Amygdala (tissue), 56 donors: ENCODE measurements at regions not wholly inside any gene's neighbourhood (a gene's known extent, or its start where the extent isn't known, plus 50 kb on each side); places are given as distances from the start of the nearest gene placed in this dataset.
"Not testable (repeated sequence)": the region's sequence is repeated elsewhere in the genome, so short reads cannot be mapped to it uniquely, and the experiment has no call there.

Source experiments
- DNase-seq, 56 donors: peaks; one replicate each; lab custom pipeline; 2025; lab: John Stamatoyannopoulos, UW

GRCh38 chr21:30104241-30104640 is 62.4 kb downstream of the CLDN17 start:
- no peak for DNase-seq

- DNase-seq, result peak in 1 of 56 donors; percentile 4
Observed at GRCh38 chr21:30102871-30103270, 63.7 kb downstream of the CLDN17 start.

- DNase-seq, result no peak
Observed at GRCh38 chr21:30101967-30102366, 64.6 kb downstream of the CLDN17 start.

- DNase-seq, result no peak
Observed at GRCh38 chr21:30097791-30098190, 68.8 kb downstream of the CLDN17 start.

- DNase-seq, result no peak
Observed at GRCh38 chr21:30083225-30083945, 83.2 kb downstream of the CLDN17 start.

GRCh38 chr21:30081506-30081905 is 85.1 kb downstream of the CLDN17 start:
- no peak for DNase-seq

- DNase-seq, result peak in 3 of 56 donors; percentile 0 to 2 (median 1)
Observed at GRCh38 chr21:30072496-30072895, 94.1 kb downstream of the CLDN17 start.

- no peak for DNase-seq
Observed at GRCh38 chr21:30058928-30059327, 107.7 kb downstream of the CLDN17 start.

GRCh38 chr21:30057108-30057507 is 109.5 kb downstream of the CLDN17 start:
- DNase-seq, result no peak

- DNase-seq, result no peak
Observed at GRCh38 chr21:30048570-30048969, 108.8 kb upstream of the GRIK1 start.

GRCh38 chr21:30044447-30045064 is 104.8 kb upstream of the GRIK1 start:
- peak in 1 of 56 donors; percentile 44 for DNase-seq

- no peak for DNase-seq
Observed at GRCh38 chr21:30042443-30042842, 102.6 kb upstream of the GRIK1 start.

- DNase-seq, result no peak
Observed at GRCh38 chr21:30033441-30033840, 93.6 kb upstream of the GRIK1 start.

- DNase-seq, result no peak
Observed at GRCh38 chr21:30030416-30030815, 90.6 kb upstream of the GRIK1 start.

- DNase-seq, result no peak
Observed at GRCh38 chr21:30028537-30028936, 88.7 kb upstream of the GRIK1 start.

- DNase-seq, result no peak
Observed at GRCh38 chr21:30027986-30028385, 88.2 kb upstream of the GRIK1 start.

GRCh38 chr21:30023056-30023455 is 83.3 kb upstream of the GRIK1 start:
- DNase-seq, result not testable (repeated sequence)

GRCh38 chr21:30014886-30015285 is 75.1 kb upstream of the GRIK1 start:
- no peak for DNase-seq

- DNase-seq, result no peak
Observed at GRCh38 chr21:29991624-29992023, 51.8 kb upstream of the GRIK1 start.

GRCh38 chr21:29989634-29990234 is 49.9 kb upstream of the GRIK1 start:
- DNase-seq, result no peak
